HG03520 (cell line): ENCODE measurements at regions not wholly inside any gene's neighbourhood (a gene's known extent, or its start where the extent isn't known, plus 50 kb on each side); places are given as distances from the start of the nearest gene placed in this dataset.
"Not testable (repeated sequence)": the region's sequence is repeated elsewhere in the genome, so short reads cannot be mapped to it uniquely, and the experiment has no call there.

Experiments used
- ATAC-seq: cut with Tn5 transposase; IDR thresholded peaks from one replicate; pipeline ENCODE4 v1.9.1; 2021; ENCODE audit warnings: mild to moderate bottlenecking, moderate library complexity; ENCODE audit not compliant: unreplicated experiment

- no peak for ATAC-seq
These were observed 128.9 kb upstream of the TMEM164 start for GRCh38 chrX:109873983-109874382.

DNA sequence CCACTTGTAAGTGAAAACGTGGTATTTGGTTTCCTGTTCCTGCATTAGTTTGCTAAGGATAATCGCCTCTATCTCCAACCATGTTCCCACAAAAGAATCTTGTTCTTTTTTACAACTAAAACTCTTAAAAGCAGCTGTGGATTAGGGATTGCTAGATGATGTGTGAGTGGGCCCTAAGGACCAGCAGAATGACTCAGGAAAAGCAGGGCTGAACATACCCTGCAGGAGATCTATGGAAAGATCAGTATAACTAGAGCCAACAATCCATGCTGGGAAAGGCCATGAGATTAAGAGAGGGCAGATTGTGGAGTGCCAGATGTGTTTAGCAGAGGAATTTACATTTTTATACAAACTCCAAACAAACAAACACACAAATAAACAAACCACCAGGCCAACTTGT is 128.4 kb upstream of the TMEM164 start:
- no peak for ATAC-seq

- ATAC-seq, result no peak
These were observed 127.1 kb upstream of the TMEM164 start for GRCh38 chrX:109875831-109876230.

DNA sequence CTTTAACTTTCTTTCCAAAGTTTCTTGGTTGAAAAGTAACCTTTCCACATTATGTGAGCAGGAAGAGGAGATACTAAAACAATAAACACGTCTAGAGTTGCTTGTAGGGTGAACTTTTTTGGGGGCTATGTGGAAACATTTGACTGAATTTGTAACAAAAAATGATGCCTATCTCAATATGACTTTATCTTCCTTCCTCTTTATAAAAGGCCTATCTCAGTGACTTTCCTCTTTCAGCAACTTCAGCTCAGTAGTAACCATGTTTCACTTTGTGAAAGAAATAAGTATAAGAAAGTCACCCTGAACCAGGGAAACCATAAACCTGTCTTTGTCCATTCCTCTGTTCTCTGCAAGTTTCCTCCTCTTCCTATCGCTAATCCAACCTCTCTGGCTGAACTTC is 124.7 kb upstream of the TMEM164 start:
- ATAC-seq, result no peak

GRCh38 chrX:109879991-109880390 is 122.9 kb upstream of the TMEM164 start:
- no peak for ATAC-seq

DNA sequence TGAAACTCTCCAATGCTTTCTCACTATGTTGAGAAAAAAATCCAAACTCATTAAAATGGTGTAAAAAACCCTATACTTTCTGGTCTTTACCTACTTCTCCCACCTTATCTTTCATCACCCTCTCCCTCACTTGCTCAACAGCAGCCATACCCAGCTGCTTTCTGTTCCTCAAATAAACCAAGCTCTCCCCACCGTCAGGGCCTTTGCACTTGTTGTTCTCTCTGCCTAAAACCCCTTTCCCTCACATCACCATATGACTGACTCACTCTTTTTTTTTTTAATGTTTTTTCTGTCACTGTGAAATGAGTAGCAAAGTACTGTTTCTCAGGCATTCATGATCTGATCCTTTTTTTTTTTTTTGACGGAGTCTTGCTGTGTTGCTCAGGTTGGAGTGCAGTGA is 122.3 kb upstream of the TMEM164 start:
- ATAC-seq, result peak; percentile 87

GRCh38 chrX:109886122-109886761 is 116.7 kb upstream of the TMEM164 start:
- no peak for ATAC-seq

- ATAC-seq, result no peak
These were observed 113.5 kb upstream of the TMEM164 start for GRCh38 chrX:109889289-109890006.

DNA sequence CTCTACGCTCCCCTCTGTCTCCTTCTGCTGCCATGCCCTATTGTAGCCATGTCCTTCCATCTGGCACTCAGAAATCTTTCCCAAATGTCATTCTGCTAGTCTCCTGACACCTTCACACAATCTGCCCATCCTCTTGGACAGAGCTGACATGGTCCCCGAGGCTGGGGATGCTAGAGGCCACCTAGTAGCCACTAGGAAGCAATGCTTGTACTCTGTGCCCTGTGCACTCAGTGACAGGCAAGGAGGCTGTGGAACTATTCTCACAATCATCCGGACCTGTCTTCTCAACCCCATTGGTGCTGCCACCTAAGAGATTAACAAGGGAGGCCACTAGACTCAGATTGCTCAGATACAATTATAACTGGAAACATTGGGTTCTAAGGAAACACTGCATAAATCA is 112.6 kb upstream of the TMEM164 start:
- ATAC-seq, result no peak

- ATAC-seq, result peak; percentile 55
These were observed 111.9 kb upstream of the TMEM164 start for GRCh38 chrX:109890910-109891502.

DNA sequence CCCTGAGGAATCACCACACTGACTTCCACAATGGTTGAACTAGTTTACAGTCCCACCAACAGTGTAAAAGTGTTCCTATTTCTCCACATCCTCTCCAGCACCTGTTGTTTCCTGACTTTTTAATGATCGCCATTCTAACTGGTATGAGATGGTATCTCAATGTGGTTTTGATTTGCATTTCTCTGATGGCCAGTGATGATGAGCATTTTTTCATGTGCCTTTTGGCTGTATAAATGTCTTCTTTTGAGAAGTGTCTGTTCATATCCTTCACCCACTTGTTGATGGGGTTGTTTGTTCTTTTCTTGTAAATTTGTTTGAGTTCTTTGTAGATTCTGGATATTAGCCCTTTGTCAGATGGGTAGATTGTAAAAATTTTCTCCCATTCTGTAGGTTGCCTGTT is 106.9 kb upstream of the TMEM164 start:
- ATAC-seq, result not testable (repeated sequence)

- no peak for ATAC-seq
These were observed 100.2 kb upstream of the TMEM164 start for GRCh38 chrX:109902665-109903064.

DNA sequence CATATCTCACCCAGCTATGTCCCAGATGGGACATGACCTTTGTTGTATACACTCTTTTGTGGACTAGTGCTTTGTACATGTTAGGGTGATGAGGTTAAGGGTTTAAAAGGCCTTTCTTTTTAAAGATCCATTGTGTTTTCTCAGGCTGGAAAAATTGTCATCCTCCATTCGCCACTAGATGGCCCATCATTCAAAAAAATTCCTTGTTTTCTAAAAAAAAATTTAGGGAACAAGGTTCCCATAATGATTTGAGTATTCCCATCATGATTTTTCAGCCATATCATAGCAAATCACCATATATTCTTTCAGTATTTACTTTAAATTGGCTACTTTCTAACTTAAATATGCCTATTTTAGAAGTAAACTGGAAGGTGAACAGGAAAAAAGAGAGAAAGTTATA is 91.9 kb upstream of the TMEM164 start:
- no peak for ATAC-seq

GRCh38 chrX:109912993-109913392 is 89.9 kb upstream of the TMEM164 start:
- ATAC-seq, result not testable (repeated sequence)

DNA sequence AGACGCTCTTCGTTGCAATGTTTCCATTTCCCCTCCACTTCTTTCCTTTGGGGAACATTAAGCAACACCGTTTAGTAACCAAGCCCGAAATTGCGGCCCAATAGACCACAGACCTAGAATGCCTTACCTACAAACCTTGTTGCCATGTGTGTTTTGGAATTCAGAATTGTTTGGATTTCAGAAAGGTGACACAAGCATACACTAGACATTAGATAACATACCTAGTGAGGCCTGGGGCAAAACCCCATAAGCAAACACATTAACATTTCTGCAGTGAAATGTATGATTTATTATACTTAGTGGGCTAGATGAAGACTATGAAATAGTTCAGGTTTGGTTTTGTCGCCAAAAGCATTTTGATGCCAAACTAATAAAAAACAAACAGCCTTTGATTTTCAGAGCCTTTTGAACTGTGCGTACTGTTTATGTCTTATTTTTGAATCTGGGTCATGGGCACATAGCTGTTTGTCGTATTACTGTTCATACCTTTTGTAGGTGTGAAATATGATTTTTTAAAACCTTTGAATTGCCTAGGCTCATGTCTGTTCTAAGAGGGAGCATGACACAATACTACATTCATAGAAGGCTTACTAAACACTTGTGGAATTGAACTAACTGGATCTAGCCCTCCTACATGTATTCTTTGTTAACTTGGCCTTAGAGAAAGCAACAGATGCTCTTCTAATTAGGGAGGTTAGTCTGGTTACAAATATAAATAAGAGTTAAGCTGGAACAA is 88.6 kb upstream of the TMEM164 start:
- ATAC-seq, result no peak

DNA sequence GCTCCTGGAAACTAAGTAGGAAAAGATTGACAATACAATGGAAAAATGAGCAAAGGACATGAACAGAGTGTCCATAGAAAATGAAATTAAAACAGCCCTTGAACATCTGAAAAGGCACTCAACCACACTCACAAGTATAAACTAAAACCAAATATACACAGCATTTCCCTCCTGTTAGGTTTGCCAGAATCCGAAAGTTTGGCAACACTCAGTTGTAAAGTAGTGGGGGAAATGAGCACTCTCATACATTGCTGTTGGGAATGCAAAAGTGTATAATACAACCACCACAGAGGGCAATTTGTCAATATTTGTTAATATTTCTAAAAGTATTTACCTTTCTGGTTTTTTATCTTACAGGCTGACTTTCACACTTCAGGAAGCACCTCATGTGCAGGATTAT is 84.2 kb upstream of the TMEM164 start:
- ATAC-seq, result no peak

GRCh38 chrX:109920325-109920724 is 82.6 kb upstream of the TMEM164 start:
- no peak for ATAC-seq

- ATAC-seq, result no peak
These were observed 82.0 kb upstream of the TMEM164 start for GRCh38 chrX:109920868-109921267.

- no peak for ATAC-seq
These were observed 80.7 kb upstream of the TMEM164 start for GRCh38 chrX:109922190-109922589.

- ATAC-seq, result not testable (repeated sequence)
These were observed 77.9 kb upstream of the TMEM164 start for GRCh38 chrX:109925003-109925402.

DNA sequence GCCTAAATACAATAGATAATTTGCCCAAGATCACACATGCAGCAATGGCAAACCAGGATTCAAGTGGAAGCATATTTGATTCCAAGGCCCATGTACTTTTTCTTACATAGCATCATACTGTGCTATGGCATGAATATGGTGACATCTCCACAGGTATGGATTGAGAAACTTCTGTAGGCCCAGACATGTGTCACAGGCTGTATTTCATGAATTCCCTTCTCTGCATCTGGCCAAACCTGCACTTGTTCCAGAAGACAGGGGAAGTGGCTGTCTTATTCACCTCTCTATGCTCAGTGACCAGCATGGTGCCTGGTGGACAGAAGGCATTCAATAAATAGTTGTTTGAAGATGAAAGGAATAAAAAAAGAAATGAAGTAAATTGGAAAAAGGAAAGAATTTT is 77.3 kb upstream of the TMEM164 start:
- no peak for ATAC-seq

DNA sequence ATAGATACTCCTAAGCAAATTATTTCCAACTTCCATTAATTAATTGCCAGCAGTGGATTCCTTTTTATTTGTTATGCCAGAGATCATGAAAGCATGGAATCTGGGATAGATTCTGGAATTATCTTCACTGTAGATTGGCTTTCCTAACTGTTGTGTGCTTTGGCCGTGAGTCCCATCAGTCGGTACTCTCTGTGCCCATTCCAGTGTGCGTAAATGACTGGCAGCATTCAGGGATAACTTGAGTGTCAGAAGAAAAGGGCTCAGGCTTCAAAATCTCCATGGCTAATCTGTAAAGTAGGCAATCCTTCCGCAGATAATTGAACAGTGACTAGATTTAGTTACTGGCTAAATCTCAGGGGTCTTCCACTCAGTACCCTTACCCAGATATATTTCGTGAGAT is 76.8 kb upstream of the TMEM164 start:
- ATAC-seq, result no peak
